ENCODE measurements at regions not wholly inside any gene's neighbourhood (a gene's known extent, or its start where the extent isn't known, plus 50 kb on each side); places are given as distances from the start of the nearest gene placed in this dataset.
A peak's percentile ranks its signal among the peaks of the same experiment; 100 is the strongest.

GRCh38 chr3:107928084-107928445, 162.8 kb downstream of the CD47 start:
- H3K27me3 ChIP-seq (replicated peaks in 1 of 2; ENCODE audit: control insufficient read depth in 2 of 2, insufficient read depth in 2 of 2, low read length in 1 of 2): peaks cover 0 to 5% of the 10 kb centered on the region in 2 experiments; a peak in 3 of 4 replicates
- H3K4me1 ChIP-seq (ENCODE audit: control insufficient read depth, insufficient read depth, low read length): peaks cover 3% of the 10 kb centered on the region; the same call in 1 of the 2 replicates
- intact Hi-C loops (cut with micrococcal nuclease; ENCODE audit: unreplicated experiment): loop anchor here (5.0 kb wide), 4 partner anchors 71 to 691 kb away; no protein-coding TSS in a partner anchor
- 12% methylated on average over 8 of the region's 8 CpGs for WGBS (ENCODE audit: insufficient coverage, insufficient replicate concordance, low lambda C conversion rate, missing lambda C conversion rate)
- H3K36me3 ChIP-seq (ENCODE audit: control insufficient read depth in 2 of 2, insufficient read depth in 2 of 2, low read length in 1 of 2): no peaks in the 10 kb centered on the region
- in situ Hi-C loops (cut with MboI): loop anchor here (10.0 kb wide), 1 partner anchor 693 kb away; no protein-coding TSS in a partner anchor
- CTCF ChIA-PET: interaction anchor here (0.6 to 2.5 kb wide), 36 partner anchors 8 to 697 kb away, joined by 3 to 10 read pairs (median 4); no protein-coding TSS in a partner anchor
- no peak overlapping the region for H3K27ac ChIP-seq (ENCODE audit: control insufficient read depth, insufficient read depth)
- ATAC-seq (peak; percentile 54), FAIRE-seq (no peak), DNase-seq (ENCODE audit: low read depth, low spot score) (no peak)
- H4K20me1 ChIP-seq (ENCODE audit: control insufficient read depth, insufficient read depth): no peaks in the 10 kb centered on the region
- TF ChIP-seq MXI1 (IDR thresholded peaks at IDR 0.05; ENCODE audit: low read depth, low read length) (no peak), MTA2 (IDR thresholded peaks at IDR 0.05; ENCODE audit: low read depth) (no peak), ZNF384 (IDR thresholded peaks at IDR 0.05; ENCODE audit: borderline replicate concordance, low read depth, low read length) (no peak), YBX1 (IDR thresholded peaks at IDR 0.05) (no peak), ATF7 (IDR thresholded peaks at IDR 0.05; ENCODE audit: low read depth) (no peak), RUNX3 (IDR thresholded peaks at IDR 0.05; ENCODE audit: low read length) (no peak), HDAC2 (IDR thresholded peaks at IDR 0.05) (no peak), ZNF592 (IDR thresholded peaks at IDR 0.05) (no peak), KDM1A (IDR thresholded peaks at IDR 0.05; ENCODE audit: borderline replicate concordance) (no peak), RAD51 (IDR thresholded peaks at IDR 0.05) (no peak), CHD1 (IDR thresholded peaks at IDR 0.05; ENCODE audit: low read depth, low read length) (no peak), NR2F1 (conservative IDR thresholded peaks at IDR 0.05) (no peak), BHLHE40 (IDR thresholded peaks at IDR 0.05; ENCODE audit: borderline replicate concordance in 1 of 2, low read depth in 2 of 2, low read length in 1 of 2) (no peak)
- TF ChIP-seq, protein P1, sequence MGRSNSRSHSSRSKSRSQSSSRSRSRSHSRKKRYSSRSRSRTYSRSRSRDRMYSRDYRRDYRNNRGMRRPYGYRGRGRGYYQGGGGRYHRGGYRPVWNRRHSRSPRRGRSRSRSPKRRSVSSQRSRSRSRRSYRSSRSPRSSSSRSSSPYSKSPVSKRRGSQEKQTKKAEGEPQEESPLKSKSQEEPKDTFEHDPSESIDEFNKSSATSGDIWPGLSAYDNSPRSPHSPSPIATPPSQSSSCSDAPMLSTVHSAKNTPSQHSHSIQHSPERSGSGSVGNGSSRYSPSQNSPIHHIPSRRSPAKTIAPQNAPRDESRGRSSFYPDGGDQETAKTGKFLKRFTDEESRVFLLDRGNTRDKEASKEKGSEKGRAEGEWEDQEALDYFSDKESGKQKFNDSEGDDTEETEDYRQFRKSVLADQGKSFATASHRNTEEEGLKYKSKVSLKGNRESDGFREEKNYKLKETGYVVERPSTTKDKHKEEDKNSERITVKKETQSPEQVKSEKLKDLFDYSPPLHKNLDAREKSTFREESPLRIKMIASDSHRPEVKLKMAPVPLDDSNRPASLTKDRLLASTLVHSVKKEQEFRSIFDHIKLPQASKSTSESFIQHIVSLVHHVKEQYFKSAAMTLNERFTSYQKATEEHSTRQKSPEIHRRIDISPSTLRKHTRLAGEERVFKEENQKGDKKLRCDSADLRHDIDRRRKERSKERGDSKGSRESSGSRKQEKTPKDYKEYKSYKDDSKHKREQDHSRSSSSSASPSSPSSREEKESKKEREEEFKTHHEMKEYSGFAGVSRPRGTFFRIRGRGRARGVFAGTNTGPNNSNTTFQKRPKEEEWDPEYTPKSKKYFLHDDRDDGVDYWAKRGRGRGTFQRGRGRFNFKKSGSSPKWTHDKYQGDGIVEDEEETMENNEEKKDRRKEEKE (IDR thresholded peaks at IDR 0.05): no peak
- no peaks in the 10 kb centered on the region for H3K79me2 ChIP-seq (ENCODE audit: control insufficient read depth, insufficient read depth, low read length)
- SMC1A ChIA-PET (ENCODE audit: uncharacterized antibody, unreplicated experiment): interaction anchor here (0.7 to 1.9 kb wide), 10 partner anchors 8 to 693 kb away, joined by 3 to 6 read pairs (median 4); no protein-coding TSS in a partner anchor
- H3K9me3 ChIP-seq (replicated peaks; ENCODE audit: control insufficient read depth, insufficient read depth, low read length): no peaks in the 10 kb centered on the region; the same call in 1 of the 3 replicates
- H2AFZ ChIP-seq (ENCODE audit: control insufficient read depth, low read depth, low read length): peak overlapping the region; percentile 68
- H3K9ac ChIP-seq (ENCODE audit: control insufficient read depth, insufficient read depth, low read length): no peak overlapping the region
- POLR2A ChIA-PET: no interaction called here
- peak overlapping the region; percentile 57; the same call in 1 of the 2 replicates for H3K4me3 ChIP-seq
- BruUV-seq (replicated peaks): no TSS peak
- RAD21 ChIA-PET (ENCODE audit: unreplicated experiment): interaction anchor here (1.2 to 1.8 kb wide), 3 partner anchors 73 to 285 kb away, joined by 3 to 5 read pairs (median 3); no protein-coding TSS in a partner anchor
- H3K4me2 ChIP-seq (ENCODE audit: control insufficient read depth, insufficient read depth): peak overlapping the region; percentile 96

Measured in GM12878 (cell line).